ENCODE measurements at regions not wholly inside any gene's neighbourhood (a gene's known extent, or its start where the extent isn't known, plus 50 kb on each side); places are given as distances from the start of the nearest gene placed in this dataset.

- intact Hi-C loops (cut with DNase I), result no loop called here
- no peak for DNase-seq
These were observed 562.1 kb downstream of the TBC1D4 start for GRCh38 chr13:74919914-74920313.

- no peak for DNase-seq
- intact Hi-C loops (cut with DNase I), result no loop called here
These were observed 569.1 kb downstream of the TBC1D4 start for GRCh38 chr13:74912898-74913297.

DNA sequence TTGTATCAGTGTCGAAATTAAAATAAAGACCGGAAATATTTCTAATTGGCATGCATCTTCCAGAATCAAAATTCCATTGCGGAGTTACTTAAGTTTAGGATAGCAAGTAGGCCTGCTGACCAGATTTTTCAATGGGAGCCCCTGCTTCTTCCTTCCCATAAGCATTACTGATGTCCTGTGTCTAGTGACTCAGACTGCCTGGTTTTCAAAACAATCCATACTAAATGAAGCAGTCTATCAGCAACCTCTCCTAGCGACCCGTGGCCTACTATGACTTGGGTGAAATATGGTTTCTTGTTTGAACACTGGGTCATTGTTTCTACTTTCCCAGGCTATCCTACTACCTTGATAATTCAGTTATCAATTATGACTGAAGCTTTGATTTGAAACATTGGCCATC lies 571.6 kb downstream of the TBC1D4 start:
- intact Hi-C loops (cut with DNase I), result no loop called here
- no peak for DNase-seq

DNA sequence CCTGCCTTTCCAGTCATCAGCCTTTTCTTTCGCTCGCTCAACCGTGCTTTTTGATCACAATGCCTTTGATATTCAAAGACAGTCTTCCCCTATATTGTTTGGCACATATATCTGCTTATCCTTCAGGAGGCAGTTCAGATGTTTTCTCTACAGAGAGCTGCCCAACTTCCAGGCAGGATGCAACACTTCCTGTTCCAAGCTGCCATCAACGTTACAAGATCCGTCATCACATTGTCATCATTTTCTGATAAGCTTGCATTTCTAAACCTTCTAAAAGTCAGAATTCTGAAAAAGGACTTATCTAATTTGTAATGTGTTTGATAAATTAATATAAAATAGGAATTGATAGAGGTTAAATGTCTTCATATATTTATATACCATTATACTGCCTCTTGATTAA lies 574.2 kb downstream of the TBC1D4 start:
- intact Hi-C loops (cut with DNase I), result no loop called here
- no peak for DNase-seq

DNA sequence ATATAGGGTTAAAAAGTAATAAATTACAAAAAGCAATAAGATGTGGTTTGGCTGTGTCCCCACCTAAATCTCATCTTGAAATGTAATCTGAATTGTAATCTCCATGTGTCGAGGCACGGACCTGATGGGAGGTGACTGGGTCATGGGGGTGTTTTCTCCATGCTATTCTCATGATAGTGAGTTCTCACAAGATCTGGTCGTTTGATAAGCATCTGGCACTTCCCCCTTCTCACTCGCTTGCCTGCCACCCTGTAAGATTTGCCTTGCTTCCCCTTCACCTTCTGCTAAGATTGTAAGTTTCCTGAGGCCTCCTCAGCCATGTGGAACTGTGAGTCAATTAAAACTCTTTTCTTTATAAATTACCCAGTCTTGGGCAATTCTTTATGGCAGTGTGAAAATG lies 577.4 kb downstream of the TBC1D4 start:
- DNase-seq, result no peak
- intact Hi-C loops (cut with DNase I), result no loop called here

DNA sequence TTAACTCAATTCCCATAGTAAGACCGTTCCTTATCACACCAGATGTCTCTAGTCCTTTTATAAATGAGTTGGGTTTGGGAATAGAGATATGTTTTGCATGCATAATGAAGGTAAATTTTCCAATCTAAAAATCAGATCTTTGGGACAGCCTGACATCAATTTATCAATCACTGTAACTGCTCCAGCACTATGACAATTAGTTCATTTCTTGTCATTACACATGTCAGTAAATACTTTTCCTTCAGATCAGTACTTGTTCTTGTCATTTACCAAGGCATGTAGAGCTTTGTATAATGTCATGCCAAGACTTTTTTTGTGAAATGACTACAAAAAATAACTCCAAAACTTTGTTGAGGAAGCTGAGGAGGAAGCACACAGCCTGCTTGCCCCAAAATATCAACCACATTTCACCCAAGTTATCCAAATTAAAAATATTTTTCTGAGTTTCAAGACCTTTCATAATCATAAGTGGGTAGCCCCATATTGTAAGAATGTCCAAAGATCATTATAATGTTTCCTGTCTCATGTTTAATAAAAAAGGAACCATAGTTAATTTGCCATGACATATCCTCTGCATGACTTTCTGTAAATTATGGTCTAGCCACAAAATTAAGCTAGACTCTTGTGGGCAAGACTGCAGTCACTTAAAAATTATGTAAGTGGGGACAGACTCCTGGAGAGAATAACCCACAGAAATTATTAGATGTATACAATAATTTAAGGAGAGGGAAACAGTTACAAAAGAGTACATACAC lies 586.8 kb downstream of the TBC1D4 start:
- intact Hi-C loops (cut with DNase I), result no loop called here
- DNase-seq, result no peak

GRCh38 chr13:74892096-74892495 lies 589.9 kb downstream of the TBC1D4 start:
- no peak for DNase-seq
- intact Hi-C loops (cut with DNase I), result no loop called here

DNA sequence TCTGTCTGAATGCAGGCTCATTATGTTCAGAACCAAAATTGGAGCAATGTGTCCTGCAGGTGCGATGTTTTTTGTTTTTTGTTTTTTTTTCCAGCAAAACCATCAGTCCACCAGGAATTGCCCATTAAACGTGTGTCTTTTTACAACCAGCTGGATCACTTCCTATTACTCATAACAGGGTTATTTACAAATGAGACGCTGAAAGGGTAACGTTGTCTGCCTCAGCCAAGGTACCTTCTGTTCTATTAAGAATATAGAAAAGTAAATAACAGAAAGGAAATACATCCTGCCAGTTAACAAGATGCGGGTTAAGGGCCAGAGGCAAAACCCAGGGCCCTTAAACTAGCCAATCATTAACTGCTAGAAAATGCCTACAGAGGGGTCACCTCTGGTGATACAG lies 590.4 kb downstream of the TBC1D4 start:
- no peak for DNase-seq
- intact Hi-C loops (cut with DNase I), result no loop called here

DNA sequence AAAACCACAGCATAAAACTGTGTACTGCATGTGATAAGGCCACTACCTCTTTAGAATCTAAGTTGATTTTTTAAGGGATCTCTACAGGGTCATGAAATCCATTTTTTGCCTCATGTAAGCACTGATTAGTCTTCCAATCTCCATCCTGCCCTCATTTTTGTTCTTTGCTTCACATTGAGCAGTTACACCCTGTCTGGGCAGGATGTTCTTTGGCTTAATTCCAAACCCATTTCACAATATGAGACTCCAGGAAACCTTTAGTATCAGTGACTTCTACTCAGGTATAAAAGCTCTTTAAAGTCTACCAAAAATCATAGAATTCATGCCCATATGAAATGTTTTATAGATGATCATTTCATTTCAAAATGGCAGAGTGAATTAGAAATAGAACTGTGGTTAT lies 592.6 kb downstream of the TBC1D4 start:
- no peak for DNase-seq
- intact Hi-C loops (cut with DNase I), result no loop called here

- DNase-seq, result peak in 1 of 42 donors; percentile 1
- intact Hi-C loops (cut with DNase I), result no loop called here
These were observed 595.5 kb downstream of the TBC1D4 start for GRCh38 chr13:74886502-74886901.

GRCh38 chr13:74883834-74884233 lies 598.1 kb downstream of the TBC1D4 start:
- no peak for DNase-seq

DNA sequence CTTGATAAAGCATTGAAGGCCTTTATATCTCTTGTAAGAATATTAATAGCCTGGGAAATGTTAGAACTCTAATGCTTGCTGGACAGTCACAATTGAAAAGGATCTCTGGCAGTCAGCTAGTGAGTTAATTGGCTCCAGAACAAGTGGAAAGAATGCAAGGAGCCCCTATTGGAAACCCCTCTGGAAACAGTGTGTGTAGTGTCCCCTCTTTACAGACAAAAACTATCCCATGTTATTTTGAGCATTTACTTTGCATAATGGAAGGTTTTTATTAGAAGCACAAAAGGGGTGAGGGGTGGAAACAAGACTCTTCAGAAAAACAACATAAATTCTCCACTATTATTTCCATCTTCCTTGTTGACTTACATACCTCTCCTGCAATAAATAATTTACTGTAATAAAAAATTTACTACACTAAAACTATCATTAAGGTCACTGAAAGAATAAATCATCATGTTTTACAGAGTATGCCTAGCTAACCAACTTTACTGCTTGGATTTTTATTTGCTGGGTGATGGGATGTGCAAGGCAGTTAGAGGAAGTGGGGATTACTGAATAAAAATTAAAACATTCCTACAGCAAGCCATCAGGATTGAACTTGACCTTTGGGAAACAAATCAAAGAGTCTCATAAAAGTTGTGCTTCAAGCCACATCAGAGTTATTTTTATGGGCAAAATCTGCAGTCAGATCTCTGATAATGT lies 610.4 kb downstream of the TBC1D4 start:
- intact Hi-C loops (cut with DNase I), result no loop called here
- no peak for DNase-seq

More at GRCh38 chr13:74883834-74884233, 598.1 kb downstream of the TBC1D4 start:
- intact Hi-C loops (cut with DNase I), result no loop called here

DNA sequence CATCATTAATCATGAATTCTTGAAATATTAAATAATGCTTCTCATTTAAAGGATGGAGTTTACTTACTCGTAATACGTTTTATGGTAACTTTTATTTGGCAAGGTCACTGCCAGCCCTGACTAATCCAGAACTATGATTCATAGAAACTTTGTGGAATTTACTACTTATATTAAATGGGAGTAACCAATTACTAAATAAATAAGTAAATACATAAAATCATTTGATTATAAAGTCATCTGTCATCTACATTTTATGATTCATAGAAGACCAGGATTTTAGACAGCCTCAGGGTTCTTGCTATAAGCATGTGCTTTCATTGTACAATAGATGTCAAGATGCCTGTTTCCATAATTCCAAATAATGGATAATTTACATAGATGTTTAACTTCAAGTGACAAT lies 611.1 kb downstream of the TBC1D4 start:
- intact Hi-C loops (cut with DNase I), result no loop called here
- DNase-seq, result no peak

DNA sequence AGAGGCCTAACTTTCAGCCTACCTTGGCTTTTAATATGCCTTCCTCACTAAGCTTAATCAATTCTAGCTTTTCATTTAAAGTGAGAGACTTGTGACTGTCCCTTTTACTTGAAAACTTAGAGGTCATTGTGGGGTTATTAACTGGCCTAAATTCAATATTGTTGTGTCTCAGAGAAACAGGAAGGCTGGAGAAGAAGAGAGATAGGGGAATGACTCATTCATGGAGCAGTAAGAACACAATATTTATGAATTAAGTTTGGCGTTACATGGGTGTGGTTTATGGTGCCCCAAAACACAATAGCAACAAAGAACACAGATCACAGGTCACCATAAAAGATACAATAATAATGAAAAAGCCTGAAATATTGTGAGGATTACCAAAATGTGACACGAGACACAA lies 612.1 kb downstream of the TBC1D4 start:
- intact Hi-C loops (cut with DNase I), result no loop called here
- DNase-seq, result no peak

GRCh38 chr13:74868049-74868448 lies 613.9 kb downstream of the TBC1D4 start:
- intact Hi-C loops (cut with DNase I), result no loop called here
- DNase-seq, result no peak

GRCh38 chr13:74867460-74867859 lies 614.5 kb downstream of the TBC1D4 start:
- DNase-seq, result no peak
- intact Hi-C loops (cut with DNase I), result no loop called here

GRCh38 chr13:74866101-74866500 lies 615.9 kb downstream of the TBC1D4 start:
- no peak for DNase-seq

GRCh38 chr13:74865656-74866055 lies 616.3 kb downstream of the TBC1D4 start:
- intact Hi-C loops (cut with DNase I), result no loop called here
- no peak for DNase-seq

More at GRCh38 chr13:74866101-74866500, 615.9 kb downstream of the TBC1D4 start:
- intact Hi-C loops (cut with DNase I), result no loop called here

DNA sequence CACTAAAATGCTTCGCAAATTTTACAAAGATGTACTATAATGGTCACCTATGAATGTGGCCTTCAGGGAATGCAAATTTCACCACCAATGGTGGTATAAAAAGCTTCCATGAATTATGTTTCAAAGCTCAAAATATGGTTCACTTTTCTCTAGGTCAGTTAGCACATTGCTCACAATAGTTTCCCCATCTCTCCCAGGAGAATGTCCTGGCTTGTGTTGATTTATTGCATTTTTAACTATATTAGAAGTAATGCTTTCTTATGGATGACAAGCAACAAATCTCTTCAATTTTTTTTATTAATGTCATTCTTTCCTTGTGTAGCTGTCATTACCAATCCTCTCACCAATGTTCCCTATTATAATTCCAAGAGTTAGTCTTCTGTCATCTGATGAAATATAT lies 621.2 kb downstream of the TBC1D4 start:
- intact Hi-C loops (cut with DNase I), result no loop called here
- no peak for DNase-seq

DNA sequence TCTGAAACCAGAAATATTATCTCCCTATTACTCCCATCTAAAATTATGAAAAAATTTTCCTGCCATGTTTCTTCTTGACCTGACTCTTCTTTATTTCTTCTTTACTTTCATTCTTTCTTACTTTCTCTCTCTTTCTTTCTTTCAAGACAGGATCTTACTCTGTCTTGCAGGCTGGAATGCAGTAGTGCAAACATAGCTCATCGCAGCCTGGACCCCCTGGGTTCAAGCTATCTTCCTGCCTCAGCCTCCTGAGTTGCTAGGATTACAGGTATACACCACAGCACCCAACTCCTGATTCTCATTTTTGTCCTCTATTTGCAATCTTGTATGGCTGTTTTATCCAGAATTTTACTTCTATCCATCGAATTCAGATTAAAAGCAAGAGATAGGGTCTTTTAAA lies 631.1 kb downstream of the TBC1D4 start:
- DNase-seq, result no peak
- intact Hi-C loops (cut with DNase I), result no loop called here

DNA sequence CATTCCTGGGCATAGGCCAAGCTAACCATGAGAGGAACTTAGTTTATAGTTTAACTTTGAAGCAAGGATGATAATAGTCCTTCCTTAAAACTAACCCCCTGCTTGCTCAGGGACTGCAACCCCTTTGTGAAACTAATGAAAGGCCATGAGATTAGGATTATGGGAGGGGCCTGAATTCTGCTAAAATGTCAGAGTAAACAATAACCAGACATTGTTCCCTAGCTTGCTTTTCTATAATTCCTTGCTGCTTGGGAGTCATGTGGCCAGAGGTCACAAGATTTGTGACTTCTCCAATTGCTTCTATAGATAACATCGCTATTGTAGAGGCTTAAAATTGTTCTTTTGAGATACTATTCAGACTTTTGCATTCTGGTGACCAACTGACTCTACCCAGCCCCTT lies 634.0 kb downstream of the TBC1D4 start:
- no peak for DNase-seq
- intact Hi-C loops (cut with DNase I), result no loop called here
